Activated effector memory CD4-positive, alpha-beta T cell treated with anti-CD3 and anti-CD28 coated beads, Interleukin-2, amount 50 U/mL, for 16 hours (primary cell): ENCODE measurements at regions not wholly inside any gene's neighbourhood (a gene's known extent, or its start where the extent isn't known, plus 50 kb on each side); places are given as distances from the start of the nearest gene placed in this dataset.
A peak's percentile ranks its signal among the peaks of the same experiment; 100 is the strongest.
"Not testable (repeated sequence)": the region's sequence is repeated elsewhere in the genome, so short reads cannot be mapped to it uniquely, and the experiment has no call there.

Experiments used
- DNase-seq: peaks from one replicate; pipeline ENCODE4 v3.0.0-alpha.2; 2020

GRCh38 chr15:62324382-62324781 is 159.3 kb upstream of the C2CD4B start:
- no peak for DNase-seq

- DNase-seq = no peak
Observed at GRCh38 chr15:62325597-62325996, 160.5 kb upstream of the C2CD4B start.

- DNase-seq = no peak
Observed at GRCh38 chr15:62326460-62327011, 161.5 kb upstream of the C2CD4B start.

- no peak for DNase-seq
Observed at GRCh38 chr15:62327406-62327805, 162.3 kb upstream of the C2CD4B start.

- not testable (repeated sequence) for DNase-seq
Observed at GRCh38 chr15:62332472-62332871, 167.4 kb upstream of the C2CD4B start.

- no peak for DNase-seq
Observed at GRCh38 chr15:62334536-62334935, 169.5 kb upstream of the C2CD4B start.

GRCh38 chr15:62337934-62338333 is 172.8 kb upstream of the C2CD4B start:
- DNase-seq = no peak

GRCh38 chr15:62338497-62338896 is 173.4 kb upstream of the C2CD4B start:
- no peak for DNase-seq

GRCh38 chr15:62342959-62343358 is 177.9 kb upstream of the C2CD4B start:
- no peak for DNase-seq

- DNase-seq = no peak
Observed at GRCh38 chr15:62343397-62343796, 178.3 kb upstream of the C2CD4B start.

- DNase-seq = peak; percentile 78
Observed at GRCh38 chr15:62344806-62345539, 179.9 kb upstream of the C2CD4B start.

- DNase-seq = no peak
Observed at GRCh38 chr15:62346168-62346567, 181.1 kb upstream of the C2CD4B start.

- DNase-seq = no peak
Observed at GRCh38 chr15:62348118-62348517, 183.0 kb upstream of the C2CD4B start.

- DNase-seq = no peak
Observed at GRCh38 chr15:62348623-62349022, 183.5 kb upstream of the C2CD4B start.

- no peak for DNase-seq
Observed at GRCh38 chr15:62352817-62353216, 187.7 kb upstream of the C2CD4B start.

- no peak for DNase-seq
Observed at GRCh38 chr15:62357431-62357830, 192.3 kb upstream of the C2CD4B start.

GRCh38 chr15:62359416-62359815 is 194.3 kb upstream of the C2CD4B start:
- DNase-seq = no peak

- no peak for DNase-seq
Observed at GRCh38 chr15:62360332-62361097, 195.4 kb upstream of the C2CD4B start.

GRCh38 chr15:62362144-62362543 is 197.1 kb upstream of the C2CD4B start:
- DNase-seq = no peak

- DNase-seq = no peak
Observed at GRCh38 chr15:62362608-62363007, 197.5 kb upstream of the C2CD4B start.

GRCh38 chr15:62363913-62364312 is 198.8 kb upstream of the C2CD4B start:
- no peak for DNase-seq

- DNase-seq = no peak
Observed at GRCh38 chr15:62365795-62366442, 200.8 kb upstream of the C2CD4B start.

- no peak for DNase-seq
Observed at GRCh38 chr15:62369454-62369853, 204.4 kb upstream of the C2CD4B start.

GRCh38 chr15:62371683-62372082 is 206.6 kb upstream of the C2CD4B start:
- DNase-seq = not testable (repeated sequence)
